RPMI7951 (cell line): ENCODE measurements at regions not wholly inside any gene's neighbourhood (a gene's known extent, or its start where the extent isn't known, plus 50 kb on each side); places are given as distances from the start of the nearest gene placed in this dataset.
A peak's percentile ranks its signal among the peaks of the same experiment; 100 is the strongest.
"Not testable (repeated sequence)": the region's sequence is repeated elsewhere in the genome, so short reads cannot be mapped to it uniquely, and the experiment has no call there.

ENCODE experiments used
- DNase-seq: peaks from one replicate; pipeline ENCODE4 v3.0.0-alpha.2; 2012; ENCODE audit warnings: low read depth

DNA sequence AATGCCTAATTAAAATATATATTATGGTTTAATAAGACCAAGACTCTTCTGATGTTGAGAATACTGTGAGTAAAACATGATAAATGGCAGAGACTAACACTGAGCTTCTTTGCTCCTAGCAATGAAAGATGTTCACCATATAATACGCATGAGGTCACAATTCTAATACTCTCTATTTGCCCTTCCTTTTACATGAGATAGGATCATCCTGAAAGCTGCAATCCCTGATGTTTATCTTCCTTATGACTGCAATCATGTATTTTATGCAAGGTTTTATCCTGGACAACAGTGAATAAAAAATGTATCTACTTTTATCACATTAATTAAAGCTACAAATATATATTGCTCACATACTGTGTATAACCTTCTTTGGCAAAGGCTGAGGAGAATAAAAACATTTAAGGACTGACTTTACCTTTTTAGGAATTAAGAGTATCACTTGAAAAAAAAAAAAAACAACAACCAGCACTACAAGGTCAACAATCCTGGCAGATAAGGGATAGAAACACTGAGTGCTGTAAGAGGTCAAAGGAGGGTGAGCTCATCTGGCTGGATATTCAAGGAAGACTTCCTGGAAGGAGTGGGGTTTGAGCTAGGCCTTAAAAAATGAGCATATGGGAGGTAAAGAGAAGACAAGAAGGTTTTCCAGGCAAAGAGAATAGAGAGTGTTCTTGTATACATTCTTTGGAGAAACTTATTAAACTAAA, 99.9 kb downstream of the AREG start:
- DNase-seq: no peak

DNA sequence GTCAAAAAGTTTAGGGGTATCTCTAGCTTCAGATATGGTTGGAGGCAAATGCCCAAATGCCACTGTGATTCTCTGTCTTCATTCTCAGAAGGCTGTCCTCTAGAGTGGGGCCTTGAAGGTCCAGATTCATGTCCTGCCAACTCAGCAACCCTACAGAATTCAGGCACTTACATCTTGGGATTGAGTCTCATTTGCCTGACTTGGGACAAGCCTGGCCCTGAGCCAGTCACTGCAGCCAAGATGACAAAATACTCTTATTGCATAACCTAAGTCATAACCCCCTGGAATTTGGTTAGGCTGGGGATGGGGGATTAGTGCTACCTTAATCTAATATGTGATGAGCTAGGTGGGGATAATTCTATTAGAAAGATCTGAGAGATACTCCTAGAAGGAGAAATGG, 100.5 kb downstream of the AREG start:
- DNase-seq: no peak

DNA sequence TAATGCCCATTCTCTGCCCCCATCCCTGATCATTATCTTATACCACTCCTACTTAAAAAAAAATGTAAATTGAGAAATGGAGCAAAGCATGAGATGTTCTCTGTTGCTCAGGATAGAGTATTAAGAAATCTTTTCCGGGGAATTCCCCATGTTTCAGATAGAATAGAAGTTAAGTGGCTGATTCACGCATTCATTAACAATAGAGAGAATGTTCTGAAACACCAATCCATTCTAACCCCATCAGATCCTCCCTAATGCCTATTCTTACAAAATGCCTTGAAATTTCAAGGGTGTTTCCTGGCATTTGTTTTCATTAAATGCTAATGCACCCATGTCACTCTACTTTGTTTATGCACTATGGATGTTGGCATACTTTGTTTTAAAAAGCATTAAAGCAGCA, 101.1 kb downstream of the AREG start:
- DNase-seq: peak; percentile 55

DNA sequence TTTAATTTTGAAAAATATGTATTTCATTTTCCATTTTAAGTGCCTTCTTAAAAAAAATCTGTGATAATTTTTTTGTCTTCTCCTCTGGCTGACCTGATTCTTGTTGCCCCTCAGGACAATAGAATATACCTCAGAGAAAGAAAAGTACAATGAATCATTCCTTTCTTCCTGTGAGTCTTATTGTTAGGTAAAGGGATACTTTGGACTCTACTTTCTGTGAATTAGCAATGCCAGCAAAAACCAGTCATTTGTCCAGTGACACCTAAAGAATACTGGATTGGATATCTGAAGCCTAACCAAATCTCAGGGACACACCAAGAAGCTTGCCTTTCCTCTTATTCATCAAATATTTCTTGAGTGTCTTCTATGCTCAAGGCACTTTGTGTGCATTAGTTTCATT, 102.1 kb downstream of the AREG start:
- no peak for DNase-seq

DNA sequence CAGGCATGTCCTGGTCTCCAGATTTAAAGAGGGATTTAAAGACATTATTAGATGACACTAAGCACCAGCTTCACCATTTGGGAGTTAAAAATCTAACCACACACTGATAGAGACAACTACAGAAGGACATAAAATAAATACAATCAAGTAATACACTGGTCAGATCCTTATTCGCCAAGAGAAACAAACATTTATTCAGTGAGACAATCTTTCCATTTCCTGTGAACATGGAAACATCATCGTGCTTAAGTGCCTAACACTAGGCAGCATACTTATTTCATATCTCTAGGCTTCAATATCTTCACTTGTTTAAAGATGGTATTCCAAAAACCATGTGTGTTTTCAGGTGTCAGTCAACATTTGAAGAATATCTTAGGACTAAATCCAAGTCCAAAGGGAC, 103.6 kb downstream of the AREG start:
- no peak for DNase-seq

DNA sequence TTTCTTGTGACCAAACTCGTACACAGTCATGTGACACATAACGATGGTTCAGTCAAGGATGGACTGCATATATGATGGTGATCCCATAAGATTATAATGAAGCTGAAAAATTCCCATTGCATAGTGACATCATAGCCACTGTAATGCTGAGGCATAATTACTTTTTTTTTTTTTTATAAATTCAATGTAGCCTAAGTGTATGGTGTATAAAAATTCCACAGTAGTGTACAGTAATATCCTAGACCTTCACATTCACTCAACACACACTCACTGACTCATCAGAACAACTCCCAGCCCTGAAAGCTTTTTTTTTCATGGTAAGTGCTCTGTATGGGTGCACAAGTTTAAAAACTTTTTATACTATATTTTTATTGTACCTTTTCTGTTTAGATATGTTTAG, 105.0 kb downstream of the AREG start:
- DNase-seq: no peak

DNA sequence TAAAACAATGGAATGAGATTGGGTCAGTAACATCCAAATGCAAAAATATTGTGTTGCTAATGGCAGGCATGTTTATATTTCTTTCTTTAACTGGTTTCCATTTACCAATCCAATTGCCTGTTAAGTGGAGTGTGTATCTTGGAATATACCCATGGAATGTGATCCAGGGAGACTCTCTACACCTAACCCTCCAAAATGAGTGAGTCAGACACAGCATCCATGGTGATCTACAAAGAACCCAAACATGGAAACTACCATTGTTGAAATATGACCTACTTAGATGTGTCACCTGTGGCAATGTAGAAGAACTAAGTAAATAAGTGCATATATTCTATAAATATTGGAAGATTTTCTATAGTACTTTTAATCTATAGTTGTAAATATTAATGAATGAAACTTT, 110.3 kb downstream of the AREG start:
- peak; percentile 60 for DNase-seq

DNA sequence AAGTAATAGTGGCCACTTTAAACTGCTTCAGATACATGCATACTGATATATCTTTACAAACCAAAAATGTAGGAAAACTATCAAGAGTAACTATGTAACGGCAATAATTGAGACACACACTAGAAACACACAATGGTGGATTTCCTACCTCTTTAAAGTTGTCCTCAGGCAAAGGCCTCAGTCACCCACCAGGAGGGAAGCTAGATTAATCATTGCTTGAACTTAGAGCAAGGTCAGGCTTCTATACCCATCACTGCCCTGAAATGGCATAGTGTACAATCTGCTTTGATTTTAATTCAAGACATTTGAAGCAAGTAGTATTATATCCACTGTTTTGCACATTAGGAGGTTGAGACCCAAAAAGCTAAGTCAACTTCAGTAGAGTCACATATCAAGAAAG, 110.9 kb downstream of the AREG start:
- DNase-seq: no peak

DNA sequence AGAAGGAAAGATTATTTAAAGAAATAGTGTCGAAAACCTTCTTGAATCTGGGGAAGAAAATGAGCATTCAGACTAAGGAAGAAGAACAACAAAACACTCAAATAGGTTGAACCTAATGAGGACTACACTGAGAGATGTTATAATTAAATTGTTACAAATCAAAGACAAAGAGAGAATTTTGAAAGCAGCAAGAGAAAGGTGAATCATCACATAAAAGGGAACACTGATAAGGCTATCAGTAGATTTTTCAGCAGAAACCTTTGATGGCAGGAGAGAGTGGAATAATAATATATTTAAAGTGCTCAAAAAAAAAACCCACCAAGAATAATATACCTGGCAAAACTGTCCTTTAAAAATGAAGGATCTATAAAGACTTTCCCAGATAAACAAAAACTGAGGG, 114.9 kb downstream of the AREG start:
- DNase-seq: no peak

DNA sequence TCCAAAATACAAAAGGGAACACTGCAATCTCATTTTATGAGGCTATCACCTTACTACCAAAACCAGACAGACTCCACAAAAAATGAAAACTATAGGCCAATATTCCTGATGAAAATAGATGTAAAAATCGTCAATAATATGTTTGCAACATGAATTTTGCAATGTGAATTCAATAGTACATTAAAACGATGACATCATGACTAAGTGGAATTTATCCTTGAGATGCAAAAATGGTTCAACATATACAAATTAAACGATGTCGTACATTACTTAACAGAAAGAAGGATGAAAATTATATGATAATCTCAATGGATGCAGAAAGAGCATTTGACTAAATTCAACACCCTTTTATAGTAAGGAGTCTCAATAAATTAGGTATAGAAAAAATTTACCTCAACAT, 123.0 kb downstream of the AREG start:
- DNase-seq: no peak

DNA sequence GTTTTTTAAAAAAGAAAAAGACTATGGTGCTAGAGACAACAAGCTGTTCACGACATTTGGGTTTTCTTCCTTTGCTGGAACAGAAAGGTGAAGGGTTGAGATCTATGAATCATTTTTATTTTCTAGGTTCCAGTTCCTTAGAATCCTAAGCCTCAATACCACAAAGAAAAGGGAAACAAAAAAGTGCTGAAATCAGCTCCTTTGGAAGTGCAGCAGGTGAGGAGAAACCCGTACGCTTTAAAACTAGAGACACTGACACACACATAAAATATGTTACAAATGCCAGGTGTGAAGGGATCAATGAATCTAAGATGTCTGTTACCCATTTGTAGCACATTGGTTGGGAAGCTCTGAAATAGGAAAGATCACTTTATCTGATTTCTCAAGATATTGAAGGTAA, 125.2 kb downstream of the AREG start:
- no peak for DNase-seq

DNA sequence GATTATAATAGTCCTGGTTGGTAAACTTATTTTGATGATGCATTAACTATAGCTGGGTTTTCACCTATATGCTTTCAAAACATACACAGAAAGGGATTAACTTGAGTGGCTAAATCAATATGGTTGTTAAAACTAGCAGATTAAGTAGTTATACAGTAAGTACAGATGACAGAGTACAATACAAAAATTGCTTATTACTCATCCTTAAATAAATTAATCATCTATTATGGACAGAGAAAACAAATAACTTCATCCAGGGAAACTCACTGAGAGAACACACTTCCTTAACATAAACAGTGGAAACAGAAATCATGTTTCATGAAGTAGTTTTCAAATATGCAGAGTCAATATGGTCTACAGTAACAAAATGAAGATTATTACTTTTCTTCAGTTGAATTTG, 133.4 kb downstream of the AREG start:
- DNase-seq: no peak

DNA sequence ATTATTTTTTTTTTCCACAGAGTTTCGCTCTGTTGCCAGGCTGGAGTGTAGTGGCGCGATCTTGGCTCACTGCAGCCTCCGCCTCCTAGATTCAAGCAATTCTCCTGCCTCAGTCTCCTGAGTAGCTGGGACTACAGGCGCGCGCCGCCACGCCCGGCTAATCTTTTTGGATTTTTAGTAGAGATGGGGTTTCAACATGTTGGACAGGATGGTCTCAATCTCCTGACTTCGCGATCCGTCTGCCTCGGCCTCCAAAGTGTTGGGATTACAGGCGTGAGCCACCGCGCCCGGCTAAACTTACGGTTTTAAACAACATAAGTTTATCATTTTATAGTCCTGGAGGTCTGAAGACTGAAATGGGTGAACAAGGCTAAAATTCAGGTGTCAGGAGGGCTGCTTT, 133.9 kb downstream of the AREG start:
- not testable (repeated sequence) for DNase-seq

DNA sequence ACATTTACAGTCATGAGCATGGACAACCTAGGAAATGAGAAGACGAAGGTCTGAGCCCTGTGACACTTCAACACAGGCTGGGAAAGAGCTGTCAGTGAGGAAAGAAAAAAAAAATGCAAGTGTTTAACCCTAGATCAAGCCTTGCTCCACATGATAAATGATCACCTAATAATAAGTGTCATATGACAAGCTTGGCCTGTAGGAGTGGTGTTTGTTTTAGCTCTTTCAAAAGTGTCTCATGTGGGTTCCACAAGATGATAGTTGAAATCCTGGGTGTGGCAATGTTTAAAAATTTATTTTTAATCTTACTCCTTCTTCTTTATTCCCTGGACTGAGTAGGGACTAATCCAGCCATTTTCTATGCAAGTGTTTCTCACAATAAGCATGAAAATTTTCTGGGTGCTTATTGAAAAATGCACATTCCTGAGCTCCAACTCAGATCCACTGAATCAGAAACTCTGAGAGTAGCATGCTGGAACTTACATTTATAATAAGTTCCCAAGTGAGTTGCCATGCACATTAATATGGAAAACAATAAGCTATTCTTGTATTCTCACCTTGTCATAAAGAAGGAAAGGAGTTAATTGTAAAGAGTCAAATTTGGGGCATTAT, 138.3 kb downstream of the AREG start:
- DNase-seq: no peak

DNA sequence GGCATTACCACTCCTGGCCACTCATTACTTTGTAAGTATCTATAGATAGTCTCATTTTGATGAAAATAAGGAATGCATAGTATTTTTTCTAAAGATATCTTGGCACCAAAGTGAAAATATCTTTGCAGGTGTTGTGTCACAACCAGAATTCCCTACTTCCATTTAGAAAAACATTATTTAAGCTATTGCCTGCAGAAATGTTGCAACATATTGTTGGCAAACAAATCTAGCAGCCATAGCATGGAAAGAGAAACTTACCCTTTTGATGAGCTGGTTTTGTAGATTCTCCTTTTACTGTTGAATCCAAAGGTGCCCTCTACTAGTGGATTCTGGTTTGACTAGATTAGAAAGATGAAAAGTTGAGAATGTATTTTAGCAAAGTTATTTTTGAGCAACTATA, 138.8 kb downstream of the AREG start:
- peak; percentile 3 for DNase-seq

DNA sequence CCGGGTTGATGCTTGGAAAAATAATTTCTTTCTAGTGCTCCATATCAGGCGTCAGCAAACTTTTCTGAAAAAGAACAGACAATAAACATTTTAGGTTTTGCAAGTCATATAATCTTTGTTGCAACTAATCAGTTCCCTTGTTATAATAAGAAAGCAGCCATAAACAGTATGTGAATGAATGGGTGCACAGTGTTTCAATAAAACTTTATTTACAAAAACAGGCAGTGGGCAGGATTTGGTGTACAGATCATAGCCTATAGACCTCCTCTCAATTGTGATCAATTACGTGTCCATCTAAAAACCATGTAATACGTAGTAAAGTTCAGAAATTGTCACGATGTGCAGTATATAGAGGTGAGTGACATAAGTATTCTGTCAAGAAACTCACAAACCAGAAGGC, 143.4 kb downstream of the AREG start:
- DNase-seq: no peak

DNA sequence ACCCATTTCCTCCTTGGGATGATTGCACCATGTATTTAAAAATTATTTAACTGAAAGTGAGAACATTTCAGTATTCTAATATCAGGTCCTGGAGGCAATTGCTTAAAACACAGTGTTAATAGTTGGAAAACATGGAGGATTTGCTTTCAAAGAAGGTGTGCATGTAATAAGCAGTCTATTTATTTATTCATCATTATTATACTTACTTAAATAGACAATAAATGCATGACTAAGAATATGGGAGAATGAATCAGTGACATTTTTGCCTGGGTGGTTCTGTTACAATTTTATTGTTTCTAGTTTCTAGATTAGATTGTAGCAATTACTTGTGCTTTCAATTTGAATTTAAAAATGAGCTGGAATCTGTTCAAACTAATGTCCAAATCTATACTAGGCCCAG, 145.5 kb downstream of the AREG start:
- DNase-seq: no peak

DNA sequence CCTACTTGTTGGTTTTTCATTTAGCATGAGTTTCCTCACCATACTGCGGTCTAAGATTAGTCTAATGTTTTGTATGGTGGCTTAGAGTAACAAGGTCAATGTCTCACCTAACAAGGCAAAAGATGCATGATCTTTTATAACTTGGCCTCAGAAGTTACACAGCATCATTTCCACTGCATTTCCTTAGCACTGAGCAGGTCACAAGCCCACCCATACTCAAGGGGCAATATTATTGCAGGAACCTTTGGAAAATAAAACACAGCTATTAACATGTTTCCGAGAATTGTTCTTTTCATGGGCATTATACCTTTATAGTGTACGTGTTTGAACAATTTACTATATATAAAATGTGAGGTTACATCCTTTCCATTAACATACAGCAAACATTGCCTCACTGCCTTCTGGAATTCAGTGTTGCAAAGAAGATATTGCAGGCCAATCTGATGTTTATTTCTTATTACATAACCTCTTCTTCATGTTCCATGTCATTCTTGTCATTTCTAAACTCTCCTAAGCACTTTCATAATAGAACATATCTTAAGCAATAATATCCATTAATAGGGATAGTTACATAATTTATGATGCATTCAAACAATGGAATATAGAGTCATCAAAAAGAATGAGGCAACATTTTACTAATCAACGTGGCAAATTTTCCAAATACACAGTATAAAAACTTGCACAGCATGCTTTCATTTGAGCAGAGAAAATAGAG, 153.8 kb downstream of the AREG start:
- no peak for DNase-seq

DNA sequence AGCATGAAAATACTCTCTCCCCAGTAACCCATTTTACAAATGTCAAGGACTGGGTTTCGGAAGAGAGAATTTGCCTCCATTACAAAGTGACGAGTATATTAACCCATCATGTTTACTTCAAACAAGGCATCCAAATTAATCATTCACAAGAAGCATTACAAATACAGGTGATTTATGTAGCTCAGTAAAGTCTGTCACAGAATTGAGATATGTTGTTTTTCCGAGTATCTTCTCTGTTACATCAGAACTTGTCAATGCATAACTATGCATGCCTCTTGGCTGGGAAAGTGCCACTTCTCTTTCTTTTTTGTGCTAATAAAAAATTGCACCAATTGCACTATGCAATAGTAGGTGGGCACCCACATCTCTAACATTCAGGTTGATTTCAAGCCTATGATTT, 158.2 kb downstream of the AREG start:
- no peak for DNase-seq

DNA sequence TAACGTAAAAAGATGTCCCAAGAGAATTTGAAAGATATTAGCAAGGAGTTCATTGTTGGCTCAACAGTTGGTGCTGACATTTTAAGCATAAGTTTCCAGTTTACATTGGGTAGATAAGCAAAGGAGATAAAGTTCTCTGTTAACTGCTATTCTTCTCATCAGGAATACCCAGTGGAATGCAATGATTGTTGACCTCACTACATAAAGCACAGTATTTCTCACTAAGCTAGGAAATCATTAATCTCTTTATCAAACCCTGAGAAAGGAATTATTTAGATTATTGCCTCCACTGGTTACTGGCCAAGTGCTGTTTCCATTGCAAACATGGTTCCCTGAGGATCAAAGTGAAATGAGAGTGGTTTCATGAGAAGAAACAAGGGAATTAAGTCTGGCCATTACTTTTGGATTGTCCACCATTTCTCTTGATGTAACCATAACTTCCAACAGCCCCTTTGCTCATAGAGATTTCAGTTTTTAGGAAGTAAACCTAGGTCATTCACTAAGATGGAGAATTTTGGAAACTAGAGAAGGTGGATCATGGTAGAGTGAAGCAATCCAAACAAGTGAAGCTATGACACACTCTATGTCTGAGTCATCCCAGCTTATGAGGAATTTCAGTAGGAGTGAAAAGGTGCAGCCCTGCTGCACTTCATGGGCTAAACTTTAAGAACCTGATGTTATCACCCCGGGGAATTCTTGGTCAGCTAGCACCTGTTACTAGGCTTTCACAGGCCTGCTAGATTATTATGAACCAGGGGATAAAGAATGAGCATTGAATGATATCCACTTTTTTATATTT, 163.4 kb downstream of the AREG start:
- peak; percentile 47 for DNase-seq

DNA sequence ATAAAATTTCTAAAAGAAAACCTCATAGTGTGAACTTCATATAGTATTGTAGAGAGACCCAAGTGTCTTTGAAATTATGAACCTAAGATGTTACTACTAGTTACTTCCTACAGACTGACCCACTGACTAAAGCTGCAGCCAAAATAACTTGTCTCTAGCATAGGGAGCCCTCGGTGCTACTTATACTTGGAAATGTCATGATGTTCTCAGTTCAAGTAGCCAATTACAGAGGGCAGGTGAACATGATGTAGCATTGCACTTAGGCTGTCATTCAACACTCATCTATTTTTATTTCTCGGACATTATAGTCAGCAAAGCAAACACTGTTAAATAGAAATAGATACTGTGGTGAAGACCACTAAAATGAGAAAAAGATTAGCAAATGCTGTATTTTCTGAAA, 165.6 kb downstream of the AREG start:
- DNase-seq: no peak

DNA sequence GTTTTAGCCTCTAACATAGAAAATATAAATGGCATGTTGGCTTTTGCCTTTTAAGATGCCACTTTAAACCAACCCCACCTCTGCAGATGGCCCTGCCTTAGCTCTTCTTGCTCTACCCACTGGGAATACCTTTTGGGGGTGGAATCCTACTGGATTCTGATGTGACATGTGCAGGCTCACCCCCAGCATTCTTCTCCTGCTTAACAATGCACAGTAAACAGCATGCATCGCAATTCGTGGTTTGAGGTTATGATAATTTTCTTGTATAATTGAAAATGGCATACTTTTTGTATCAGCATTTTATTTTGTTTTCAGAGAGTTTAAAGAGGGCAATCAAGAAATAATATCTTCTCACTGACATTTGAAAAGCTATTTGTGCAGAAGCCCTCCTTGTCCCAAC, 167.9 kb downstream of the AREG start:
- DNase-seq: no peak

DNA sequence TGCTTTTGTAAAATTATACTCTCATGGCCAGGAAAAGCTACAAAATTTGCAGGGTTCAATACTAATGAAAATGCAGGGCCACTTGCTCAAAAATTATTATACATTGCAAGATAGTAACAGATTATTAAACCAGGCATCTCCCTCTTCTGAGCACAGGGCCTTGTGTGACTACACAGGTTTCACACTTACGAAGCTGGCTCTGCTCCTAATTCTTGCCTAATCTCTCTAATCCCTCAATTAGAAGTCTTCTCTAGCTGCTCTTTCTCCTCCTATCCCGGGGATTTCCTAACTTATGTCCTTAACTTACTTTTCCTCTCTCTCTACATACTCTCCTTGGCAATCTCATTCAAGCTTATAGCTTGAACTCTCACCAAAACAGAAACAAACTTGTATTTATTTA, 168.3 kb downstream of the AREG start:
- DNase-seq: no peak
